GM12878 (cell line): ENCODE measurements at regions not wholly inside any gene's neighbourhood (a gene's known extent, or its start where the extent isn't known, plus 50 kb on each side); places are given as distances from the start of the nearest gene placed in this dataset.

Experiments
- ATAC-seq: fragments of 200-7000 bp; cut with Tn5 transposase; 3 replicates; pipeline ENCODE4 v1.9.1; 2020; ENCODE audit warnings: mild to moderate bottlenecking, moderate library complexity
- BruUV-seq: library from RNA; stranded (reverse); fragments of 400-500 nt; replicated peaks from 2 replicates; lab custom pipeline; 2021; lab: Mats Ljungman, UMichigan
- CTCF ChIA-PET: fragments of 300-600 bp; sonication (Branson Sonifier 250); formaldehyde crosslinking; extraction: SDS; loops from one replicate; lab custom pipeline; 2021; ENCODE audit warnings: inconsistent platforms; lab: Yijun Ruan, JAX
- POLR2A ChIA-PET: fragments of 350-600 bp; formaldehyde crosslinking; extraction: SDS; loops from one replicate; lab custom pipeline; 2021; ENCODE audit warnings: inconsistent platforms; lab: Charles Lee
- RAD21 ChIA-PET: fragments of 300-600 bp; sonication (Branson Sonifier 250); formaldehyde crosslinking; loops from one replicate; lab custom pipeline; 2023; ENCODE audit warnings: antibody characterized with exemption; ENCODE audit not compliant: unreplicated experiment; lab: Charles Lee
- SMC1A ChIA-PET: fragments of 300-600 bp; sonication (Branson Sonifier 250); formaldehyde crosslinking; loops from one replicate; lab custom pipeline; 2023; ENCODE audit not compliant: unreplicated experiment, uncharacterized antibody; lab: Charles Lee
- DNase-seq: peaks from one replicate; pipeline ENCODE4 v3.0.0-alpha.2; 2011; ENCODE audit warnings: low read depth, low spot score
- FAIRE-seq: peaks from 3 replicates; lab custom pipeline; 2011; peaks lifted over from hg19 to GRCh38; lab: Jason Lieb, UNC
- H2AFZ ChIP-seq: 2 replicates; pipeline ENCODE4 v1.6.0; 2011; ENCODE audit warnings: low read depth, low read length, control low read depth; ENCODE audit not compliant: control insufficient read depth
- H3K27ac ChIP-seq: 2 replicates; pipeline ENCODE4 v1.5.1; 2011; ENCODE audit warnings: control low read depth; ENCODE audit not compliant: control insufficient read depth, insufficient read depth
- H3K27me3 ChIP-seq, 2 experiments: replicated peaks in 1 of 2; 2 replicates each; pipeline versions ENCODE4 v1.6.0 to v1.6.1; 2011; ENCODE audit warnings: low read length in 1 of 2; ENCODE audit not compliant: control insufficient read depth in 2 of 2, insufficient read depth in 2 of 2
- H3K36me3 ChIP-seq, 2 experiments: 2 replicates each; pipeline ENCODE4 v1.5.1; 2011; ENCODE audit warnings: low read length in 1 of 2; ENCODE audit not compliant: control insufficient read depth in 2 of 2, insufficient read depth in 2 of 2
- H3K4me1 ChIP-seq: 2 replicates; pipeline ENCODE4 v1.6.1; 2011; ENCODE audit warnings: mild to moderate bottlenecking, low read length, moderate library complexity, mixed read lengths; ENCODE audit not compliant: control insufficient read depth, insufficient read depth
- H3K4me2 ChIP-seq: 2 replicates; pipeline ENCODE4 v1.6.0; 2011; ENCODE audit warnings: control low read depth; ENCODE audit not compliant: control insufficient read depth, insufficient read depth
- H3K4me3 ChIP-seq: fragments of 200-600 bp; sonication (generic); 2 replicates; pipeline ENCODE4 v1.5.1; 2016
- H3K79me2 ChIP-seq: 2 replicates; pipeline ENCODE4 v1.6.0; 2011; ENCODE audit warnings: low read length; ENCODE audit not compliant: control insufficient read depth, insufficient read depth
- H3K9ac ChIP-seq: 2 replicates; pipeline ENCODE4 v1.8.0; 2011; ENCODE audit warnings: low read length, control low read depth, mixed read lengths; ENCODE audit not compliant: control insufficient read depth, insufficient read depth
- H3K9me3 ChIP-seq: replicated peaks from 3 replicates; pipeline ENCODE4 v1.5.1; 2011; ENCODE audit warnings: mild to moderate bottlenecking, low read length; ENCODE audit not compliant: control insufficient read depth, insufficient read depth
- H4K20me1 ChIP-seq: 2 replicates; pipeline ENCODE4 v1.6.0; 2011; ENCODE audit not compliant: control insufficient read depth, insufficient read depth
- CBX3 ChIP-seq: fragments of 200-600 bp; sonication (generic); IDR thresholded peaks from 2 replicates; pipeline ENCODE4 v1.6.1; 2016; ENCODE audit warnings: low read depth, borderline replicate concordance
- CREM ChIP-seq: IDR thresholded peaks from 2 replicates; pipeline ENCODE4 v1.6.1; 2014; ENCODE audit warnings: antibody characterized with exemption, low read depth
- E2F8 ChIP-seq: fragments of 450-650 bp; IDR thresholded peaks from 2 replicates; pipeline ENCODE4 v1.6.1; 2018; ENCODE audit warnings: mild to moderate bottlenecking, low read depth, moderate library complexity; ENCODE audit not compliant: partially characterized antibody
- IRF4 ChIP-seq: IDR thresholded peaks from 2 replicates; pipeline ENCODE4 v1.6.1; 2011; ENCODE audit warnings: low read depth, low read length
- JUNB ChIP-seq: IDR thresholded peaks from 2 replicates; pipeline ENCODE4 v1.6.1; 2016; ENCODE audit warnings: antibody characterized with exemption, mild to moderate bottlenecking
- PAX8 ChIP-seq: fragments of 450-650 bp; IDR thresholded peaks from 2 replicates; pipeline ENCODE4 v1.6.1; 2017; ENCODE audit warnings: mild to moderate bottlenecking, moderate library complexity
- RB1 ChIP-seq: fragments of 450-650 bp; formaldehyde crosslinking; IDR thresholded peaks from 2 replicates; pipeline ENCODE4 v1.6.1; 2017; ENCODE audit warnings: mild to moderate bottlenecking, borderline replicate concordance
- SMAD1 ChIP-seq: fragments of 450-650 bp; IDR thresholded peaks from 2 replicates; pipeline ENCODE4 v1.6.1; 2018; ENCODE audit warnings: mild to moderate bottlenecking, low read depth; ENCODE audit not compliant: partially characterized antibody
- WGBS: methylation state at CpG from one replicate; pipeline ENCODE4 v1.1.6; 2016; ENCODE audit warnings: low lambda C conversion rate; ENCODE audit not compliant: insufficient replicate concordance, insufficient coverage; ENCODE audit errors: missing lambda C conversion rate; 5-methylcytosine and 5-hydroxymethylcytosine counted together
- in situ Hi-C: fragments of 300-500 bp; cut with MboI; formaldehyde crosslinking; loops from 9 replicates; pipeline ENCODE4 v1.14.3; 2018; ENCODE audit warnings: mixed read lengths
- intact Hi-C: fragments of 100-400 bp; cut with micrococcal nuclease; formaldehyde crosslinking; loops from one replicate; pipeline ENCODE4 v1.14.2; 2022; ENCODE audit not compliant: unreplicated experiment

- TF ChIP-seq RB1 (no peak), CBX3 (no peak), PAX8 (no peak), JUNB (no peak), SMAD1 (no peak)
These were observed 187.6 kb upstream of the SPRED2 start (continued) for GRCh38 chr2:65620026-65620425.

- SMC1A ChIA-PET: interaction anchor here (1.3 to 1.6 kb wide), 2 partner anchors 8 to 10 kb away, joined by 3 to 5 read pairs; no protein-coding TSS in a partner anchor
- Histone ChIP-seq H3K9me3 (no peaks in the 10 kb centered on the region), H3K9ac (no peak overlapping the region), H3K4me1 (no peaks in the 10 kb centered on the region), H3K79me2 (no peaks in the 10 kb centered on the region), H3K4me3 (no peak overlapping the region), H3K36me3 (no peaks in the 10 kb centered on the region), H3K4me2 (no peak overlapping the region), H3K27ac (no peak overlapping the region), H2AFZ (no peak overlapping the region), H3K27me3 (no peaks in the 10 kb centered on the region), H4K20me1 (no peaks in the 10 kb centered on the region)
- POLR2A ChIA-PET: no interaction called here
- no peak for ATAC-seq
- BruUV-seq: no TSS peak
- no peak for FAIRE-seq
- in situ Hi-C loops (no loop called here), intact Hi-C loops (no loop called here)
- no peak for TF ChIP-seq E2F8
- TF ChIP-seq CREM: no peak
- TF ChIP-seq IRF4: no peak
- RAD21 ChIA-PET: no interaction called here
- CTCF ChIA-PET: interaction anchor here (1.2 kb wide), 1 partner anchor 25 kb away, joined by 3 read pairs; no protein-coding TSS in a partner anchor
- WGBS: 25% methylated on average over 2 of the region's 2 CpGs
- DNase-seq: no peak
These were observed 183.2 kb upstream of the SPRED2 start for GRCh38 chr2:65615602-65616001.
